OCI-LY3 (cell line): ENCODE measurements at regions not wholly inside any gene's neighbourhood (a gene's known extent, or its start where the extent isn't known, plus 50 kb on each side); places are given as distances from the start of the nearest gene placed in this dataset.

Experiments used
- EZH2phosphoT487 ChIP-seq: fragments of 200-600 bp; shearing (Covaris generic); IDR thresholded peaks from 2 replicates; pipeline ENCODE4 v1.6.1; 2018; ENCODE audit warnings: antibody characterized with exemption, mixed run types, low read depth
- TF ChIP-seq, protein P1 (sequence below): fragments of 200-600, 300-600 bp; sonication (generic); IDR thresholded peaks from 2 replicates; pipeline ENCODE4 v1.5.1; 2014; ENCODE audit warnings: antibody characterized with exemption, low read length, low read depth

DNA sequence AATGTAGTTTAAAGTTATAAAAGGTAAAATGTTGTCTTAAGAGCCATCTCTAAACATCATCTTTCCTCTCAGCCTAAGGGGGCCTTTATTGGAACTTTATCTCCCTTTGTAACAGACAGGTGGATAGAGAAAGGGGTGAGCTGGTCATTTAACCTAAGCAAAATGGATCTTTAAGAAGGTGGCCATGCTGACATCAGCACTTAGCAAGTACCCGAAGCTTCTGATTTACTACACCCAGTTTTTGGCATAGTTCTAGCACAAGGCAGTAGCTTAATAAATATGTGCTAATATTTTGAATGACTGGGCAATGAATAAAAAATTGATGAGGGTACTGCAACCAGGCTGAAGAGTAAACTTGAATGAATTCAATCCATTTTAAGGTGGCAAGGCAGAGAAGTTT is 172.7 kb downstream of the GABRG1 start:
- TF ChIP-seq, protein P1, sequence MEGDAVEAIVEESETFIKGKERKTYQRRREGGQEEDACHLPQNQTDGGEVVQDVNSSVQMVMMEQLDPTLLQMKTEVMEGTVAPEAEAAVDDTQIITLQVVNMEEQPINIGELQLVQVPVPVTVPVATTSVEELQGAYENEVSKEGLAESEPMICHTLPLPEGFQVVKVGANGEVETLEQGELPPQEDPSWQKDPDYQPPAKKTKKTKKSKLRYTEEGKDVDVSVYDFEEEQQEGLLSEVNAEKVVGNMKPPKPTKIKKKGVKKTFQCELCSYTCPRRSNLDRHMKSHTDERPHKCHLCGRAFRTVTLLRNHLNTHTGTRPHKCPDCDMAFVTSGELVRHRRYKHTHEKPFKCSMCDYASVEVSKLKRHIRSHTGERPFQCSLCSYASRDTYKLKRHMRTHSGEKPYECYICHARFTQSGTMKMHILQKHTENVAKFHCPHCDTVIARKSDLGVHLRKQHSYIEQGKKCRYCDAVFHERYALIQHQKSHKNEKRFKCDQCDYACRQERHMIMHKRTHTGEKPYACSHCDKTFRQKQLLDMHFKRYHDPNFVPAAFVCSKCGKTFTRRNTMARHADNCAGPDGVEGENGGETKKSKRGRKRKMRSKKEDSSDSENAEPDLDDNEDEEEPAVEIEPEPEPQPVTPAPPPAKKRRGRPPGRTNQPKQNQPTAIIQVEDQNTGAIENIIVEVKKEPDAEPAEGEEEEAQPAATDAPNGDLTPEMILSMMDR = no peak
- no peak for TF ChIP-seq EZH2phosphoT487
